HEK293T (cell line): ENCODE measurements at regions not wholly inside any gene's neighbourhood (a gene's known extent, or its start where the extent isn't known, plus 50 kb on each side); places are given as distances from the start of the nearest gene placed in this dataset.

Experiments
- ELF4 ChIP-seq: fragments of 450-650 bp; IDR thresholded peaks from 2 replicates; pipeline ENCODE4 v1.6.1; 2017; ENCODE audit warnings: antibody characterized with exemption
- L3MBTL2 ChIP-seq: fragments of 450-650 bp; conservative IDR thresholded peaks from 2 replicates; pipeline ENCODE4 v1.6.1; 2016; ENCODE audit warnings: mild to moderate bottlenecking
- NFRKB ChIP-seq: fragments of 450-650 bp; IDR thresholded peaks from 2 replicates; pipeline ENCODE4 v1.6.1; 2016; ENCODE audit warnings: mild to moderate bottlenecking, moderate library complexity
- ZNF384 ChIP-seq: fragments of 450-650 bp; IDR thresholded peaks from 2 replicates; pipeline ENCODE4 v1.6.1; 2016

DNA sequence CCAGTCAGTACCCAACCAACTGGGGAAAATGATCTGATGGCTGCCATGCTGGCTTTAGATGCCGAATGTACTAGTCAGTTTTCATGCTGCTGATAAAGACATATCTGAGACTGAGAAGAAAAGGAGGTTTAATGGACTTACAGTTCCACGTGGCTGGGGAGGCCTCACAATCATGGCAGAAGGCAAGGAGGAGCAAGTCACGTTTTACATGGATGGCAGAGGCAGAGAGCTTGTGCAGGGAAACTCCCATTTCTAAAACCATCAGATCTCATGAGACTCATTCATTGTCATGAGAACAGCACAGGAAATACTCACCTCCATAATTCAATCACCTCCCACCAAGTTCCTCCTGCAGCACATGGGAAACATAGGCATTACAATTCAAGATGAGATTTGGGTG, 508.9 kb upstream of the NRP1 start:
- no peak for TF ChIP-seq ZNF384
- TF ChIP-seq ELF4 = no peak
- TF ChIP-seq L3MBTL2 = no peak
- no peak for TF ChIP-seq NFRKB
